ENCODE measurements at regions not wholly inside any gene's neighbourhood (a gene's known extent, or its start where the extent isn't known, plus 50 kb on each side); places are given as distances from the start of the nearest gene placed in this dataset.

DNA sequence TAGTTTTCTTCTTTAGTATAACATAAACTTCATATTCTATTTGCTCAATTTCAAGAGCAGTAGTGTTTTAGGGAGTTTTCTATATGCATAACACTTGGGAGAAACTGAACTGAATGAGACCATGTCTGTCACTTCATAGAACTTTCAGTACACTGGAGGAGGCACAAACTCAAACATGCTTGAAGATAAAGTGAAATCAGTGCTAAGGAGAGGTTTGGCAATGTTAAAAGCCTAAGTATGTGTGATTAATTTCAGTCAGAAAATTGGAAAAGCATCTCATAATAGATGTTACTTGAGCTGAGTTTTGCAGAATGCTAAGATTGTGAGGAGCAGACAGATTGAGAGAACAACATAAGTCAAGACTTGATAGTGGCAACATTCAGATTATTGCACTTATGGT lies 411.2 kb upstream of the HS3ST1 start:
- no peaks in the 10 kb centered on the region for H3K9me2 ChIP-seq (ENCODE audit: insufficient read depth)
- BruUV-seq (replicated peaks): no TSS peak
- CTCF ChIA-PET: no interaction called here

DNA sequence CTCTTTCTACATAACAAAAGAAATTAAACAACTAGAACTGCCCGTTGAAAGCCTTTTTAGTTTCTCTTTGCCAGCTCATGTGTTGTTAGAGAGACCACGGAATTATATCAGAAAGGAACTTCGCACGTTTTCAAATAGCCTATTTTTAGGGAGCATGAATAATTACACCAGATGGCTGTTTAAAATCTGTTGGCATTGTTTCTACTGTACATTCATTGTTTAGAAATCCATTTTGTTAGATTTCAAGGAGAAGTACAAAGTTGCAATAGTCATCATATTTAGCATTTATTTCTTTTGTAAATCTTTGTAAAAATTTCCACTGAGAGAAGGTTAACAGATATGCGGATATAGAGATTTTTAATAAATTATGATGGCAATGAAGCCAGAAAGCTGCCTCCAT lies 403.0 kb upstream of the HS3ST1 start:
- CTCF ChIA-PET: no interaction called here
- no peak overlapping the region for H3K4me2 ChIP-seq
- TF ChIP-seq EZH2 (IDR thresholded peaks at IDR 0.05; ENCODE audit: low read depth): no peak
- TF ChIP-seq, protein P1, sequence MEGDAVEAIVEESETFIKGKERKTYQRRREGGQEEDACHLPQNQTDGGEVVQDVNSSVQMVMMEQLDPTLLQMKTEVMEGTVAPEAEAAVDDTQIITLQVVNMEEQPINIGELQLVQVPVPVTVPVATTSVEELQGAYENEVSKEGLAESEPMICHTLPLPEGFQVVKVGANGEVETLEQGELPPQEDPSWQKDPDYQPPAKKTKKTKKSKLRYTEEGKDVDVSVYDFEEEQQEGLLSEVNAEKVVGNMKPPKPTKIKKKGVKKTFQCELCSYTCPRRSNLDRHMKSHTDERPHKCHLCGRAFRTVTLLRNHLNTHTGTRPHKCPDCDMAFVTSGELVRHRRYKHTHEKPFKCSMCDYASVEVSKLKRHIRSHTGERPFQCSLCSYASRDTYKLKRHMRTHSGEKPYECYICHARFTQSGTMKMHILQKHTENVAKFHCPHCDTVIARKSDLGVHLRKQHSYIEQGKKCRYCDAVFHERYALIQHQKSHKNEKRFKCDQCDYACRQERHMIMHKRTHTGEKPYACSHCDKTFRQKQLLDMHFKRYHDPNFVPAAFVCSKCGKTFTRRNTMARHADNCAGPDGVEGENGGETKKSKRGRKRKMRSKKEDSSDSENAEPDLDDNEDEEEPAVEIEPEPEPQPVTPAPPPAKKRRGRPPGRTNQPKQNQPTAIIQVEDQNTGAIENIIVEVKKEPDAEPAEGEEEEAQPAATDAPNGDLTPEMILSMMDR (conservative IDR thresholded peaks at IDR 0.05): no peak
- no peaks in the 10 kb centered on the region for H3K36me3 ChIP-seq (ENCODE audit: low read depth)
- no peaks in the 10 kb centered on the region for H4K20me1 ChIP-seq (ENCODE audit: insufficient read depth)
- no peaks in the 10 kb centered on the region for H3K27me3 ChIP-seq (ENCODE audit: insufficient read depth, low read depth)
- no peaks in the 10 kb centered on the region for H3F3A ChIP-seq (ENCODE audit: insufficient read depth, low read depth)
- no peaks in the 10 kb centered on the region for H3K4me1 ChIP-seq (replicated peaks; ENCODE audit: insufficient read depth)
- POLR2A ChIA-PET (ENCODE audit: unreplicated experiment): no interaction called here
- H3K4me3 ChIP-seq: no peak overlapping the region
- no peaks in the 10 kb centered on the region for H3K9me2 ChIP-seq (ENCODE audit: insufficient read depth)
- BruUV-seq (replicated peaks): no TSS peak
- H3K27ac ChIP-seq: no peak overlapping the region
- H3K79me2 ChIP-seq (ENCODE audit: low read depth): no peaks in the 10 kb centered on the region
- no peaks in the 10 kb centered on the region for H3K9me3 ChIP-seq (ENCODE audit: insufficient read depth, low read depth)
- H2AFZ ChIP-seq: peak overlapping the region; percentile 27; the same call in 1 of the 2 replicates
- no peak for DNase-seq
- intact Hi-C loops (cut with micrococcal nuclease; ENCODE audit: unreplicated experiment): no loop called here

More for the DNA sequence above, 411.2 kb upstream of the HS3ST1 start:
- no peak overlapping the region for H3K4me2 ChIP-seq
- H2AFZ ChIP-seq: no peak overlapping the region
- no peak for DNase-seq
- H3K79me2 ChIP-seq (ENCODE audit: low read depth): no peaks in the 10 kb centered on the region
- H3K36me3 ChIP-seq (ENCODE audit: low read depth): no peaks in the 10 kb centered on the region
- H3F3A ChIP-seq (ENCODE audit: insufficient read depth, low read depth): no peaks in the 10 kb centered on the region
- no peaks in the 10 kb centered on the region for H3K9me3 ChIP-seq (ENCODE audit: insufficient read depth, low read depth)
- H3K4me3 ChIP-seq: no peak overlapping the region
- H3K4me1 ChIP-seq (replicated peaks; ENCODE audit: insufficient read depth): no peaks in the 10 kb centered on the region
- TF ChIP-seq, protein P1 (conservative IDR thresholded peaks at IDR 0.05): no peak
- TF ChIP-seq EZH2 (IDR thresholded peaks at IDR 0.05; ENCODE audit: low read depth): no peak
- no peak overlapping the region for H3K27ac ChIP-seq
- POLR2A ChIA-PET (ENCODE audit: unreplicated experiment): no interaction called here
- H4K20me1 ChIP-seq (ENCODE audit: insufficient read depth): no peaks in the 10 kb centered on the region
- H3K27me3 ChIP-seq (ENCODE audit: insufficient read depth, low read depth): no peaks in the 10 kb centered on the region
- intact Hi-C loops (cut with micrococcal nuclease; ENCODE audit: unreplicated experiment): no loop called here

DNA sequence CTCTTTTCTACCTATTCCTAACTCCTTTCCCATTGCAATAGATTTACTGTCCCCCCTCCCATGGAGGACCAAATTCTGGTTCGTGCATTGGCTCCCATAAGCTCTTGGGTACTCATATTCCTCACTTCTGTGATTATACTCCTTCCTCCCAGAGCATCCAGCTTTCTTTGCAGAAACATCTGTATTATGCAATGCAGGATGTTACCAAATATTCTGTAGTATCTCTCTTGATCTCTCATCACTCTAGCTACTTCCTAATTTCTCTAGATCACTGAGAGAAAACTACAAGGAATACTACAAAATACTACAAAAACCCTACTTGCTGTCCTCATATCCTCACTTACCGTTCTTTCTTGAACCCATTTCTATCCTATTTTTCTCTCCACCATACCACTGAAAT lies 395.9 kb upstream of the HS3ST1 start:
- no peaks in the 10 kb centered on the region for H3F3A ChIP-seq (ENCODE audit: insufficient read depth, low read depth)
- no peak overlapping the region for H3K27ac ChIP-seq
- no peaks in the 10 kb centered on the region for H4K20me1 ChIP-seq (ENCODE audit: insufficient read depth)
- H3K27me3 ChIP-seq (ENCODE audit: insufficient read depth, low read depth): no peaks in the 10 kb centered on the region
- POLR2A ChIA-PET (ENCODE audit: unreplicated experiment): no interaction called here
- no peak overlapping the region for H3K4me3 ChIP-seq
- H3K36me3 ChIP-seq (ENCODE audit: low read depth): no peaks in the 10 kb centered on the region
- intact Hi-C loops (cut with micrococcal nuclease; ENCODE audit: unreplicated experiment): no loop called here
- no peaks in the 10 kb centered on the region for H3K9me2 ChIP-seq (ENCODE audit: insufficient read depth)
- no peak for DNase-seq
- BruUV-seq (replicated peaks): no TSS peak
- CTCF ChIA-PET: no interaction called here
- no peaks in the 10 kb centered on the region for H3K79me2 ChIP-seq (ENCODE audit: low read depth)
- H2AFZ ChIP-seq: no peak overlapping the region
- no peaks in the 10 kb centered on the region for H3K4me1 ChIP-seq (replicated peaks; ENCODE audit: insufficient read depth)
- TF ChIP-seq EZH2 (IDR thresholded peaks at IDR 0.05; ENCODE audit: low read depth): no peak
- TF ChIP-seq, protein P1 (conservative IDR thresholded peaks at IDR 0.05): no peak
- H3K4me2 ChIP-seq: no peak overlapping the region
- H3K9me3 ChIP-seq (ENCODE audit: insufficient read depth, low read depth): no peaks in the 10 kb centered on the region

Measured in PC-9 (cell line).